AG09309 (cell line): ENCODE measurements at regions not wholly inside any gene's neighbourhood (a gene's known extent, or its start where the extent isn't known, plus 50 kb on each side); places are given as distances from the start of the nearest gene placed in this dataset.

Experiments
- DNase-seq: peaks from one replicate; pipeline ENCODE4 v3.0.0-alpha.2; 2010; ENCODE audit warnings: low read depth
- H3K4me3 ChIP-seq: 2 replicates; pipeline ENCODE4 v1.5.1; 2011; ENCODE audit warnings: mild to moderate bottlenecking, low read depth, low read length, moderate library complexity; ENCODE audit not compliant: control insufficient read depth
- CTCF ChIP-seq: IDR thresholded peaks from 2 replicates; pipeline ENCODE4 v1.5.1; 2011; ENCODE audit warnings: mild to moderate bottlenecking, low read depth, low read length, inconsistent platforms; ENCODE audit not compliant: insufficient read depth, control insufficient read depth; ENCODE audit errors: missing control alignments

DNA sequence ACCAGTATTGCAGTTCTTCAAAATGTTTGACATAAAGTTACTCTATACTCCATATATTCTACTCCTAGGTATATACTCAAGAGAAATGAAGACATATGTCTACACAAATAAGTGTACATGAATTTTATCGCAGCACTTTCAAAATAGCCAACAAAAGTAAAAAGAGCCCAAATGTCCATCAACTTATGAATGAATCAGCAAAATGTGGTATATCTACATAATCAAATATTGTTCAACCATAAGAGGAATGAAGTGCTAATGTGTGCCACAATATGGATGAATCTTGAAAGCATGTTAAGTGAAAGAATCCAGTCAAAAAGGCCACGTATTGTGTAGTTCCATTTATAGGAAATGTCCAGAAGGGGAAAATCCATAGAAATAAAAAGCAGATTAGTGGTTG is 98.6 kb upstream of the F3 start:
- H3K4me3 ChIP-seq: no peak overlapping the region
- DNase-seq: no peak
- TF ChIP-seq CTCF: no peak

DNA sequence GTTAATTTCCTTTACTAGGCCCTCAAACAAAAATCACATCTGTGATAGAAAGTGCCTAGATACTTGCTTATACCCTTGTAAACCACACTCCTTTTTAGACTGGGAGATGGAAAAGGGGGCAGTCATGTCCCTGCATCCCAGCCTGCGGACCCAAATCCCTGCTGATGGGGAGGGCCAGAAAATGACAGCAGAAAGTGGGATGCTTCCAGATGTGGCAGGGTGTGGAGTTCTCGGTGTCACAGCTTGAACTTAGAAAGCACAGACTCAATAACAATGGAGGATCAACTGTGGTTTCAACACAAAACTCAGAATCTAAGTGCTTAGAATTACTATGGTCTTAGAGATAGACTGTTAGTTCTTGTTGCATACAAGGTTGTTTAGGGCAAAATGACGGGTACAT is 95.6 kb upstream of the F3 start:
- no peak for TF ChIP-seq CTCF
- no peak overlapping the region for H3K4me3 ChIP-seq
- DNase-seq: no peak

DNA sequence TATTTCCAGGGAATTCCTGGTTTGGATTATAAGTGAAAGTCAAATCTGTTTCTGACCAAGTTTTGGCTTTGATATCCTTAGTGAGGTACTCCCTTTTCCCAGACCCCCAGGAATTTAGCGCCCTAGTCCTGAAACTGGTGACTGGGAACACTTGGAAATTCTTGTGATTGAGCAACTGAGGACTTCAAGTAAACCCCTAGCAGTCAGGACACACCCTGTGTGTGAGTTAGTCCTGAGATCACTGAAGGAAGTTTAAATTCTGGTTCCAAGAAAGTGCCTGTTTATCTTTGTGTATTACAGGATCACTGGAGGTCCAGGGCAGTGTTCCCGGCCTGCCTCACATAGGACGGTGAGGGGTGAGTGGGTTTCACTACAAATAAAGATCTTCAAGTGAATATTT is 95.1 kb upstream of the F3 start:
- TF ChIP-seq CTCF: no peak
- DNase-seq: peak; percentile 27

DNA sequence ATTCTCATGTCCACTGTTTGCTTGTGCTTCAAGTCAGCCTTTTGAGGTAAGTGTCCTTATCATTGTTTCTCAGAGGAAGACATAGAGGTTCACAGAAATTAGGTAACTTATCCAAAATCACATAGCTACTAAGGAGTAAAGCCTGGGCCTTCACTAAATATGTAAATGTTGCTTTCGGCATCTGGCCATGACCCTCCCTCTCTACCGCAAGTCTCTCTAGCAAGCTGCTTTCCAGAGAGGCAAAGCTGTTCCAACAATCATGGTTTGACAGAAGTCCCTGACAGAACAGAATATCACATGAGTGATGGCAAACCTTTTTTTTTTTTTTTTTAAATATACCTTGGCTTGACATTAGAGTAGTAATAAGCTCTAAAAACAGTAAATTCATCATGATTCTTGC is 94.5 kb upstream of the F3 start:
- no peak overlapping the region for H3K4me3 ChIP-seq
- DNase-seq: no peak
- no peak for TF ChIP-seq CTCF

More for the DNA sequence above, 95.1 kb upstream of the F3 start:
- H3K4me3 ChIP-seq: no peak overlapping the region

DNA sequence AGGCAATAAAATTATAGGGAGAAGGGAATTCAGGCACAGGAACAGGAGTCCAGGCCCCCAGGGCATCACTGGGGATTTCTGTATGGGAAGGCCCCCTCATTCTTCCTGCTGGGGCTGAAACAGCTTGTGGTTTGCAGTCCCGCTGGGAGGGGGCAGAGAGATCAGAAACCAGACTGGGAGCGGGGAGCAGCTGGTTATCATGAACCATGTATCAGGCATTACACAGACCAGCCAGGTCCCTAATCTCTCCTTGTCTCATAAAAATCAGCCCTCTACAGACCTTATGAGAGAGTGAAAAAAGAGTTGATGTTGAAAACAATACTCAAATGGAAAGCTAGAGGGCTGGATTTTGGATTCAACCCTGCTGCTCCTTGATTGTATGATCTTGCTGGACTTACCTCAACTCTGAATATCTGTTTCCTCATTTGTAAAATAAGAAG is 93.4 kb upstream of the F3 start:
- DNase-seq: no peak
- peak; percentile 10 for TF ChIP-seq CTCF
- H3K4me3 ChIP-seq: no peak overlapping the region

GRCh38 chr1:94633051-94633450 is 91.5 kb upstream of the F3 start:
- TF ChIP-seq CTCF: no peak
- peak; percentile 42 for DNase-seq
- H3K4me3 ChIP-seq: no peak overlapping the region

- no peak for DNase-seq
- no peak overlapping the region for H3K4me3 ChIP-seq
- no peak for TF ChIP-seq CTCF
Observed at GRCh38 chr1:94629259-94630181, 88.0 kb upstream of the F3 start.
